BLaER1 (cell line): ENCODE measurements at regions not wholly inside any gene's neighbourhood (a gene's known extent, or its start where the extent isn't known, plus 50 kb on each side); places are given as distances from the start of the nearest gene placed in this dataset.
A peak's percentile ranks its signal among the peaks of the same experiment; 100 is the strongest.

Experiments used
- H3K27ac ChIP-seq: shearing (Covaris generic); formaldehyde crosslinking; 2 replicates; pipeline ENCODE4 v1.8.1; 2022
- H3K27me3 ChIP-seq: shearing (Covaris generic); formaldehyde crosslinking; 2 replicates; pipeline ENCODE4 v1.8.1; 2022
- H3K36me3 ChIP-seq: shearing (Covaris generic); formaldehyde crosslinking; 2 replicates; pipeline ENCODE4 v1.8.1; 2022
- H3K4me1 ChIP-seq: shearing (Covaris generic); formaldehyde crosslinking; 2 replicates; pipeline ENCODE4 v1.8.1; 2022
- H3K4me2 ChIP-seq: shearing (Covaris generic); formaldehyde crosslinking; 2 replicates; pipeline ENCODE4 v1.8.1; 2022
- H3K4me3 ChIP-seq: shearing (Covaris generic); formaldehyde crosslinking; 2 replicates; pipeline ENCODE4 v1.8.1; 2022
- H3K9ac ChIP-seq: shearing (Covaris generic); formaldehyde crosslinking; 2 replicates; pipeline ENCODE4 v1.8.1; 2022
- H3K9me3 ChIP-seq: shearing (Covaris generic); formaldehyde crosslinking; 2 replicates; pipeline ENCODE4 v1.8.1; 2022
- H4K20me1 ChIP-seq: shearing (Covaris generic); formaldehyde crosslinking; 2 replicates; pipeline ENCODE4 v1.8.1; 2022
- Cebpa-rat ChIP-seq: shearing (Covaris generic); IDR thresholded peaks from 2 replicates; pipeline ENCODE4 v1.8.1; 2022

DNA sequence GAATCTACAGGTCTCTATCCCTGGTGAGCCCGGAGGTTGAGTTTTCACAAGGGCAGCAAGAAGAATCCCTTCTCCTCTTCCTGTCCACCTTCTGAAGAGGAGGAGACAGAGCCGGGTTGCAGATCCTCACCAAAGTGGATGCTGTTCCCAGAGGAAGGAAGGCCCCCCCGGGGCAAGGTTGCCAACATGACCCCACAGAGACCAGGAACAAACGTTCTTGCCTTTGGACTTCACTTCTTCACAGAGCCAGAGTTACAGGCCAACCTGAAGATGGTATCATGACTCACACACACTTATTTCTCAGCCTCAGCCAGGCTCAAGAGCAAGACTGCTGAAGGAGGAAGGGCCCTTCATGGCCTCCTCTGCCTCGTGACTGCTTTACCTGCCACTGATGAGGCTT, 384.3 kb downstream of the CD83 start:
- Histone ChIP-seq H3K36me3 (no peaks in the 10 kb centered on the region), H3K9me3 (peaks cover 25% of the 10 kb centered on the region)

DNA sequence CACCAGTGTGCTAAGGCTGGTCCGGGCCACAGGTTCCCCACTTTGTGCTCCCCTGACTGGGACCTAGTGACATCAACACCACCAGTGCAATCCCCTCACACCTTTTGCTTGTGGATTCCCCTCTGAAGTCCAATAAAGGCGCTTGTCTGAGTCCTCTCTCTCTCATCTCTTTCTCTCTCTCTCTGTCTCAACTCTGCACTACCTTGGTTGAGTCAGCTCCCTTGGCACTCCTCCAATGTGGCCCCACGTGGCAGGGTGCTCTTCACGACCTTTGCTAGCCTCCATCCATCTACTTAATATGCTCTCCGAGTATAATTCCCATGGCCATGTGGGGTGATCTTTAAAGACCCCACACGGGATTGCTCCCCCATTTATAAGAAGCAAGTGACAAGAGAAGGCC, 385.0 kb downstream of the CD83 start:
- Histone ChIP-seq H4K20me1 (no peaks in the 10 kb centered on the region), H3K27me3 (no peaks in the 10 kb centered on the region), H3K4me2 (no peak overlapping the region), H3K36me3 (no peaks in the 10 kb centered on the region), H3K27ac (no peak overlapping the region), H3K4me3 (no peak overlapping the region), H3K9me3 (peaks cover 20% of the 10 kb centered on the region; the same call in 1 of the 2 replicates), H3K4me1 (no peaks in the 10 kb centered on the region; the same call in 1 of the 2 replicates), H3K9ac (no peak overlapping the region)
- TF ChIP-seq Cebpa-rat, result no peak

More for the DNA sequence above, 384.3 kb downstream of the CD83 start:
- H3K4me2 ChIP-seq, result no peak overlapping the region
- TF ChIP-seq Cebpa-rat, result no peak
- H3K9ac ChIP-seq, result no peak overlapping the region
- H4K20me1 ChIP-seq, result no peaks in the 10 kb centered on the region
- no peaks in the 10 kb centered on the region; the same call in 1 of the 2 replicates for H3K4me1 ChIP-seq
- no peak overlapping the region for H3K4me3 ChIP-seq
- no peaks in the 10 kb centered on the region for H3K27me3 ChIP-seq
- H3K27ac ChIP-seq, result no peak overlapping the region

DNA sequence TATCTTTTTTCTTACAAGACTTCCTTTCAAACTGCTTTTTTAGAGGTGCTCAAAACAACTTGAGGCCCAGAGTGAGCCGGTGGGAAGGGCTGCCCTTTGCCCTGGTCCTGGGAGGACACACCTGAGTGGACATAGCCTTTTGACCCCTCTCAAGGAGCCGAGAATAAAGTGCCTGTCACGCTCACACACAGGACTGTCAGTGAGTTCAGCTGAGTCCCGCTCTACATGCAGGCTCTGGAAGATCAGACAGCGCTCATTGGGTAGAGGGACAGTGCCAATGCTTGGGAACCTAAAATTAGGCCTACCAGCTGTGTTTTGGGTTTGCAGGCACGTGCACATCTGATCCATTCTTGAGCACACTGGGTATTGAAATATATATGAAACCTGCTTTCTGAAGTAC, 387.8 kb downstream of the CD83 start:
- no peak for TF ChIP-seq Cebpa-rat
- no peaks in the 10 kb centered on the region for H3K36me3 ChIP-seq
- H3K27ac ChIP-seq, result no peak overlapping the region
- H3K9me3 ChIP-seq, result peaks cover 4% of the 10 kb centered on the region; the same call in 1 of the 2 replicates
- H3K4me1 ChIP-seq, result no peaks in the 10 kb centered on the region; the same call in 1 of the 2 replicates
- no peaks in the 10 kb centered on the region for H4K20me1 ChIP-seq
- H3K4me3 ChIP-seq, result no peak overlapping the region
- H3K4me2 ChIP-seq, result no peak overlapping the region
- H3K27me3 ChIP-seq, result no peaks in the 10 kb centered on the region
- no peak overlapping the region for H3K9ac ChIP-seq

GRCh38 chr6:14506656-14507246, 389.2 kb downstream of the CD83 start:
- Histone ChIP-seq H3K27ac (no peak overlapping the region; the same call in 1 of the 2 replicates), H3K9ac (no peak overlapping the region), H3K4me1 (no peaks in the 10 kb centered on the region; the same call in 1 of the 2 replicates), H4K20me1 (no peaks in the 10 kb centered on the region), H3K4me2 (no peak overlapping the region), H3K4me3 (no peak overlapping the region), H3K27me3 (no peaks in the 10 kb centered on the region), H3K9me3 (no peaks in the 10 kb centered on the region), H3K36me3 (no peaks in the 10 kb centered on the region)
- no peak for TF ChIP-seq Cebpa-rat

DNA sequence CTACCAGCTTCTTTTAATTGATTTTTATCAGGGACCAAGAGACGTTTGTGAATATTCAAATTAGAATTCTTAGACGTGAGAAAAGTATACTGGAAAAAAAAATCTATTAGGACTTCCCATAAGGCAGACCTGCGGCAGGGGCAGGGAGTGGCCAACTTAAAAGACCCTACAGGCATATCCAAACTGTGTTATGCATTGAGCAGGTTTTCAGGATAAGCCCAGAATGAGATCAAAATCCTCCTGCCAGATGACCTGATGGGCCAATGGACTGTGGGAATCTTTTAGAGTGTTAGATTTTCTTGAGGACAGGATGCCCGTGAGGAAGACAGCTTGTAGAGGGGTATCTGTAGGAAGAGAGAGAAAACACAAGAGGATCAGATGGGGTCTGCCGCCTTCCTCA, 391.5 kb downstream of the CD83 start:
- Histone ChIP-seq H3K27me3 (no peaks in the 10 kb centered on the region), H4K20me1 (no peaks in the 10 kb centered on the region), H3K27ac (no peak overlapping the region), H3K9ac (no peak overlapping the region), H3K36me3 (no peaks in the 10 kb centered on the region), H3K9me3 (peaks cover 8% of the 10 kb centered on the region; the same call in 1 of the 2 replicates), H3K4me1 (peaks cover 17% of the 10 kb centered on the region), H3K4me3 (no peak overlapping the region), H3K4me2 (no peak overlapping the region)
- no peak for TF ChIP-seq Cebpa-rat

DNA sequence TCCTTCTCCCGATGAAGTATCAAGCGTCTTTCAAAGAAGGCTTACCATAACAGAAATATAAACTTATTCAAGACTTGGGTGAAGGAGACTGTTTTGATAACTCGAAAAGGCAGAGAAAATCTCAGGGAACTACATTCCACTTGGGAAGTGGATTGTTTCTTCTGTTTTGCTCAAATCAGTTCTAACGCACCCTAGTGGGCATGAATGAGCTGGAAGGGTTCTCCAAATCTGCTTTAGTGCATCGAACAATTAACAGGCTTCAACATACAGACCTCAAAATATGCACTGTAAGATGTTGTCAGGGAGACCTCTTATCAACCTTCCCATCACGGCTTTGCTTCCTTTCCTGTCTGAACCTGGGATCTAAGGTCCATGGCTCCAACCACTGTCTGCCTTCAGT, 392.5 kb downstream of the CD83 start:
- H3K27me3 ChIP-seq, result no peaks in the 10 kb centered on the region
- H3K27ac ChIP-seq, result no peak overlapping the region
- H3K36me3 ChIP-seq, result no peaks in the 10 kb centered on the region
- no peak overlapping the region for H3K9ac ChIP-seq
- TF ChIP-seq Cebpa-rat, result no peak
- no peak overlapping the region for H3K4me2 ChIP-seq
- peaks cover 8% of the 10 kb centered on the region; the same call in 1 of the 2 replicates for H3K9me3 ChIP-seq
- H3K4me1 ChIP-seq, result peaks cover 24% of the 10 kb centered on the region
- no peak overlapping the region for H3K4me3 ChIP-seq
- H4K20me1 ChIP-seq, result no peaks in the 10 kb centered on the region

DNA sequence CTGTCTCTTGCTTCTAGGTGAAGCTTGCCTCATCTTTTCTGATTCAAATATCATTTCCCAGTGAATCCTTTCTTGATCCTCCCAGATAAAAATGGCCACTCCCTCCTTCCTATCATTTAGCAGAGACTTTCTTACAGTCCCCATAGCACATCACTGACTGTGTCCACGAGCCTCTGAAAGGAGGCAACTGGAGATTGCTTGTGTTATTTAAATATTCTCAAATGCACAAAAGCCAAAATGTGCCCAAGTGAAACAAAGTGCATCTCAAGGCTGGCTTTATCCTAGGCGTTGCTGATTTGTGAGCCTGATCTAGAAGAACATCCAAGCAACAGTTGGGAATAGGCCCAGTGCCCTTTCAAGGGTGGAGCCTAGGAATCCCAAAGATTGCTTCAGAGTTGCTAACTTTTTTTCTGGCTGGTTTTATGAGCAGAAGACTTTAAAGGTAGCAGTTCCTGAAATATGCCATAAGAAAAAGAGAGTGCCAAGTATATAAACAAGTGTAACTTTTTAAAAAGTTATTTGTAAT, 393.6 kb downstream of the CD83 start:
- Histone ChIP-seq H3K27ac (no peak overlapping the region), H3K4me3 (no peak overlapping the region), H3K36me3 (no peaks in the 10 kb centered on the region), H3K9ac (no peak overlapping the region), H3K9me3 (peaks cover 8% of the 10 kb centered on the region; the same call in 1 of the 2 replicates), H3K27me3 (no peaks in the 10 kb centered on the region), H3K4me2 (no peak overlapping the region), H4K20me1 (no peaks in the 10 kb centered on the region), H3K4me1 (peaks cover 24% of the 10 kb centered on the region)
- TF ChIP-seq Cebpa-rat, result no peak

- Histone ChIP-seq H3K27ac (no peak overlapping the region), H3K9ac (no peak overlapping the region)
These were observed 394.7 kb downstream of the CD83 start for GRCh38 chr6:14512246-14512645.

GRCh38 chr6:14513496-14514393, 396.2 kb downstream of the CD83 start:
- H3K4me2 ChIP-seq, result peak overlapping the region; percentile 63
- peak overlapping the region; percentile 18 for H3K27ac ChIP-seq
- no peak overlapping the region for H3K9ac ChIP-seq

More at GRCh38 chr6:14512246-14512645, 394.7 kb downstream of the CD83 start:
- H3K4me1 ChIP-seq, result peaks cover 24% of the 10 kb centered on the region
- H4K20me1 ChIP-seq, result no peaks in the 10 kb centered on the region
- H3K4me3 ChIP-seq, result no peak overlapping the region
- H3K27me3 ChIP-seq, result no peaks in the 10 kb centered on the region
- TF ChIP-seq Cebpa-rat, result no peak
- H3K36me3 ChIP-seq, result no peaks in the 10 kb centered on the region
- peaks cover 8% of the 10 kb centered on the region; the same call in 1 of the 2 replicates for H3K9me3 ChIP-seq
- H3K4me2 ChIP-seq, result no peak overlapping the region

GRCh38 chr6:14516956-14517355, 399.4 kb downstream of the CD83 start:
- Histone ChIP-seq H3K27me3 (no peaks in the 10 kb centered on the region), H3K36me3 (no peaks in the 10 kb centered on the region), H3K4me2 (no peak overlapping the region), H4K20me1 (no peaks in the 10 kb centered on the region), H3K9ac (no peak overlapping the region), H3K9me3 (peaks cover 33% of the 10 kb centered on the region), H3K4me1 (peaks cover 24% of the 10 kb centered on the region), H3K27ac (no peak overlapping the region), H3K4me3 (no peak overlapping the region)
- TF ChIP-seq Cebpa-rat, result no peak

More at GRCh38 chr6:14513496-14514393, 396.2 kb downstream of the CD83 start:
- H3K27me3 ChIP-seq, result no peaks in the 10 kb centered on the region
- peaks cover 8% of the 10 kb centered on the region; the same call in 1 of the 2 replicates for H3K9me3 ChIP-seq
- H3K4me1 ChIP-seq, result peaks cover 24% of the 10 kb centered on the region
- H4K20me1 ChIP-seq, result no peaks in the 10 kb centered on the region
- TF ChIP-seq Cebpa-rat, result no peak
- H3K4me3 ChIP-seq, result no peak overlapping the region
- no peaks in the 10 kb centered on the region for H3K36me3 ChIP-seq
